HCT116 (cell line): ENCODE measurements at regions not wholly inside any gene's neighbourhood (a gene's known extent, or its start where the extent isn't known, plus 50 kb on each side); places are given as distances from the start of the nearest gene placed in this dataset.

Source experiments
- EZH2 ChIP-seq: fragments of 200-600 bp; sonication (generic); IDR thresholded peaks from 2 replicates; pipeline ENCODE4 v1.6.1; 2017; ENCODE audit warnings: antibody characterized with exemption, mixed run types
- EZH2phosphoT487 ChIP-seq: fragments of 200-600 bp; IDR thresholded peaks from 2 replicates; pipeline ENCODE4 v1.6.1; 2018; ENCODE audit warnings: antibody characterized with exemption, borderline replicate concordance
- POLR2A ChIP-seq: IDR thresholded peaks from 2 replicates; pipeline ENCODE4 v1.7.0; 2011; ENCODE audit warnings: borderline replicate concordance; ENCODE audit not compliant: insufficient read depth, insufficient read length; ENCODE audit errors: extremely low read depth
- YY1 ChIP-seq: IDR thresholded peaks from 2 replicates; pipeline ENCODE4 v1.6.1; 2011; ENCODE audit warnings: low read length, low read depth, moderate library complexity, mild to moderate bottlenecking; ENCODE audit not compliant: insufficient replicate concordance; ENCODE audit errors: extremely low read depth
- TF ChIP-seq, protein P1 (sequence below), 3 experiments: fragments of 200-600 bp in 1 of 3; sonication (generic) in 1 of 3; IDR thresholded peaks in 2 of 3; conservative IDR thresholded peaks in 1 of 3; 2 replicates each; pipeline ENCODE4 v1.5.1; 2012 to 2017; ENCODE audit warnings: low read depth in 2 of 3, low read length in 2 of 3, antibody characterized with exemption in 1 of 3, borderline replicate concordance in 1 of 3, control low read depth in 1 of 3, mild to moderate bottlenecking in 1 of 3, mixed read lengths in 1 of 3, mixed run types in 1 of 3, moderate library complexity in 1 of 3; ENCODE audit not compliant: insufficient read depth in 1 of 3
- TF ChIP-seq, protein P2 (sequence below): IDR thresholded peaks from 2 replicates; pipeline ENCODE4 v1.6.1; 2012; ENCODE audit warnings: low read depth

DNA sequence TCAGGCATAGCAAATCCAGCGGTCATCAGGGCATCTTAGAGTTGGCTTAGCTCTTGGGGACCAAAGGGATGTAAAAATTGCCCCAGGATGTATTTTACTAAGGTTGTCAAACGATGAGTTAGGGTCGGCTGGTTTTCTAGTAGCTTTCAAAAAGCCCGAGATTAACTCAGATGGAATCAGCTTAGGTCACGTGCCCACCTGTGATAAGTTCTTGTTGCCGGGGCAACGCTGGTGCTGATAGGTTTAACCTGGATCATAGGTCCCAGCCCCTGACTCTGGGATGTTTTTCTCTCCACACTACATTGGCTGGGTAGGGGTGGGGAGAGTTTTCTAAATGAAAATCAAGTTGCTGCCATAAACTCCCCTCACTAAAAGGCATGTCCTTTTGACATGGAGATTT lies 257.3 kb upstream of the SULF2 start:
- TF ChIP-seq, protein P1, sequence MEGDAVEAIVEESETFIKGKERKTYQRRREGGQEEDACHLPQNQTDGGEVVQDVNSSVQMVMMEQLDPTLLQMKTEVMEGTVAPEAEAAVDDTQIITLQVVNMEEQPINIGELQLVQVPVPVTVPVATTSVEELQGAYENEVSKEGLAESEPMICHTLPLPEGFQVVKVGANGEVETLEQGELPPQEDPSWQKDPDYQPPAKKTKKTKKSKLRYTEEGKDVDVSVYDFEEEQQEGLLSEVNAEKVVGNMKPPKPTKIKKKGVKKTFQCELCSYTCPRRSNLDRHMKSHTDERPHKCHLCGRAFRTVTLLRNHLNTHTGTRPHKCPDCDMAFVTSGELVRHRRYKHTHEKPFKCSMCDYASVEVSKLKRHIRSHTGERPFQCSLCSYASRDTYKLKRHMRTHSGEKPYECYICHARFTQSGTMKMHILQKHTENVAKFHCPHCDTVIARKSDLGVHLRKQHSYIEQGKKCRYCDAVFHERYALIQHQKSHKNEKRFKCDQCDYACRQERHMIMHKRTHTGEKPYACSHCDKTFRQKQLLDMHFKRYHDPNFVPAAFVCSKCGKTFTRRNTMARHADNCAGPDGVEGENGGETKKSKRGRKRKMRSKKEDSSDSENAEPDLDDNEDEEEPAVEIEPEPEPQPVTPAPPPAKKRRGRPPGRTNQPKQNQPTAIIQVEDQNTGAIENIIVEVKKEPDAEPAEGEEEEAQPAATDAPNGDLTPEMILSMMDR (IDR thresholded peaks at IDR 0.05 in 2 of 3, conservative IDR thresholded peaks at IDR 0.05 in 1 of 3; ENCODE audit: borderline replicate concordance in 1 of 3, insufficient read depth in 1 of 3, low read depth in 2 of 3, low read length in 2 of 3), result no peak
- TF ChIP-seq EZH2, result no peak
- no peak for TF ChIP-seq EZH2phosphoT487
- TF ChIP-seq, protein P2, sequence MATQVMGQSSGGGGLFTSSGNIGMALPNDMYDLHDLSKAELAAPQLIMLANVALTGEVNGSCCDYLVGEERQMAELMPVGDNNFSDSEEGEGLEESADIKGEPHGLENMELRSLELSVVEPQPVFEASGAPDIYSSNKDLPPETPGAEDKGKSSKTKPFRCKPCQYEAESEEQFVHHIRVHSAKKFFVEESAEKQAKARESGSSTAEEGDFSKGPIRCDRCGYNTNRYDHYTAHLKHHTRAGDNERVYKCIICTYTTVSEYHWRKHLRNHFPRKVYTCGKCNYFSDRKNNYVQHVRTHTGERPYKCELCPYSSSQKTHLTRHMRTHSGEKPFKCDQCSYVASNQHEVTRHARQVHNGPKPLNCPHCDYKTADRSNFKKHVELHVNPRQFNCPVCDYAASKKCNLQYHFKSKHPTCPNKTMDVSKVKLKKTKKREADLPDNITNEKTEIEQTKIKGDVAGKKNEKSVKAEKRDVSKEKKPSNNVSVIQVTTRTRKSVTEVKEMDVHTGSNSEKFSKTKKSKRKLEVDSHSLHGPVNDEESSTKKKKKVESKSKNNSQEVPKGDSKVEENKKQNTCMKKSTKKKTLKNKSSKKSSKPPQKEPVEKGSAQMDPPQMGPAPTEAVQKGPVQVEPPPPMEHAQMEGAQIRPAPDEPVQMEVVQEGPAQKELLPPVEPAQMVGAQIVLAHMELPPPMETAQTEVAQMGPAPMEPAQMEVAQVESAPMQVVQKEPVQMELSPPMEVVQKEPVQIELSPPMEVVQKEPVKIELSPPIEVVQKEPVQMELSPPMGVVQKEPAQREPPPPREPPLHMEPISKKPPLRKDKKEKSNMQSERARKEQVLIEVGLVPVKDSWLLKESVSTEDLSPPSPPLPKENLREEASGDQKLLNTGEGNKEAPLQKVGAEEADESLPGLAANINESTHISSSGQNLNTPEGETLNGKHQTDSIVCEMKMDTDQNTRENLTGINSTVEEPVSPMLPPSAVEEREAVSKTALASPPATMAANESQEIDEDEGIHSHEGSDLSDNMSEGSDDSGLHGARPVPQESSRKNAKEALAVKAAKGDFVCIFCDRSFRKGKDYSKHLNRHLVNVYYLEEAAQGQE, result no peak
- no peak for TF ChIP-seq POLR2A
- no peak for TF ChIP-seq YY1
